Tongue (tissue), 1 donor: ENCODE measurements at regions not wholly inside any gene's neighbourhood (a gene's known extent, or its start where the extent isn't known, plus 50 kb on each side); places are given as distances from the start of the nearest gene placed in this dataset.

Source experiments
- DNase-seq: peaks from one replicate; pipeline ENCODE4 v3.0.0-alpha.2; 2015

DNA sequence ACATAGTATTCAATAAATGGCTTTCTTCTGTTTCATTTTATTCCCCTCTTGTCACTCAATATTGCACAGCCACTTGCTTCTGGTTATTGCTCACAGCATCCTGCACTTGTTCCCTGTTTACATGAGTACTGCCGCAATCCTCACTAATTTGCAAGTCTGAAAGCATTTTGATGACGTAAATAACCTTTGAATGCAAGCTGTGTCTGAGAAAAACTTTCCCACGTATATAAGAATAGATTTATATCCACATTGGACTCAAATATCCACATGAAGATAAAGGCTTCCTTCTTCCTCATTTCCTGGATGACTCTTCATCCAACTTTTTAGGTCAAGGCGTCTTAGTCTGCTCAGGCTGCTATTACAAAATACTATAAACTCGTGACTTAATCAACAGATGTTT is 88.2 kb upstream of the DAP start:
- no peak for DNase-seq

- DNase-seq, result no peak
These were observed 83.0 kb upstream of the DAP start for GRCh38 chr5:10844016-10844415.

- no peak for DNase-seq
These were observed 81.8 kb upstream of the DAP start for GRCh38 chr5:10842823-10843222.

- no peak for DNase-seq
These were observed 79.0 kb upstream of the DAP start for GRCh38 chr5:10839916-10840599.

DNA sequence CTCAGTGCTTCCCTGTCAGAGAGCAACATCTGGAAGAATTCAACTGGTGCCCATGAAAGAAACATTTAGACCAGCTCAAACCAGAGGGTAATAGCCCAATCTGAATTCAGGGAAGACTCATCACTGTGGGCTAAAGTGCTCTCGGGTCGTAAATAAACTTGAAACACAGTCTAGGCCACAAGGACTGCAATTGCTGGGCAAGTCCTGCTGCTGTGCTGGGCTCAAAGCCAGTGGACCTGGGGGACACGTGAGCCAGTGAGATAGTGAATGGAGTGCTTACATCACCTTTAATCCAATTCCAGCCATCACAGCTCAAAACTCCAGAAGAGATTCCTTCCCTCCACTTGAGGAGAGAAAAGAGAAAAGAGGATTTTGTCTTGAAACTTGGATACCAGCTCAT is 78.1 kb upstream of the DAP start:
- no peak for DNase-seq

DNA sequence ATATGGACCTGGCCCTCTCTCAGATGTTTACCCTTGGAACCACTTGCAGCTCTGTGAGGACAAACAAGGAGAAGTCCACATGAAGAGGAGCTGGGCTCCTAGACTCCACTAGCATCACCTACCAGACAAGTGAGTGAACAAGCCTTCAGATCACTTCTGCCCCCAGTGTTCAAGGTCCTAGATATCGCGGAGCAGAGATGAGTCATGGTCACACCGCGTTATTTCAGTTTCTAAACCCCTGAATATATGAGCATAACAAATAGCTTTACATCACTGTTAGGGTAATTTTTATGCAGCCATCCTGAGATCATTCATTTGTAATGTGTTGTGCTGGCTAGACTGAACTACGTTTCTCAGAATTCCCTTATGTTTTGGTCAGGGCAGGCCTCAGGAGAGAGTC is 77.0 kb upstream of the DAP start:
- DNase-seq, result no peak

- DNase-seq, result no peak
These were observed 76.0 kb upstream of the DAP start for GRCh38 chr5:10836986-10837385.

- no peak for DNase-seq
These were observed 73.7 kb upstream of the DAP start for GRCh38 chr5:10834695-10835094.

DNA sequence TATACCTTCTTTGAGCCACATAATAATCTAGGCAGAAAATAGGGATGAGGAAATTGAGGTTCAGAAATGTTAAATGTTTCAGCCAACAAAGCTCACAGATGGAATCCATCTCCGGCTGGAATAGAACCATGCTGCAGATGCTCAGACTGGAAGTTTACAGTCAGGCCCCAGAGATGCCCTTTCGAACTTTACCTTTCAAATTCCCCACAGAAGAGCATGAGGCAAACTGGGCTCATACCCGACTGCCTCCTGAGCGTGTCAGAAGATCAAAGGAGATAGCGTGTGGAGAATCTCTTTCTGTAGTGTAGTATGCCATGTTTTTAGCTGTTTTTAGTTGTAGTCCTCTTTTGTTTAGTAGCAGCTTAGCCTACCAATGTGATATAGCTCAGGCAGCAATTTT is 72.0 kb upstream of the DAP start:
- DNase-seq, result peak; percentile 19

- DNase-seq, result no peak
These were observed 71.4 kb upstream of the DAP start for GRCh38 chr5:10832421-10832820.

- no peak for DNase-seq
These were observed 70.4 kb upstream of the DAP start for GRCh38 chr5:10831419-10831818.

- no peak for DNase-seq
These were observed 67.2 kb upstream of the DAP start for GRCh38 chr5:10828241-10828640.

DNA sequence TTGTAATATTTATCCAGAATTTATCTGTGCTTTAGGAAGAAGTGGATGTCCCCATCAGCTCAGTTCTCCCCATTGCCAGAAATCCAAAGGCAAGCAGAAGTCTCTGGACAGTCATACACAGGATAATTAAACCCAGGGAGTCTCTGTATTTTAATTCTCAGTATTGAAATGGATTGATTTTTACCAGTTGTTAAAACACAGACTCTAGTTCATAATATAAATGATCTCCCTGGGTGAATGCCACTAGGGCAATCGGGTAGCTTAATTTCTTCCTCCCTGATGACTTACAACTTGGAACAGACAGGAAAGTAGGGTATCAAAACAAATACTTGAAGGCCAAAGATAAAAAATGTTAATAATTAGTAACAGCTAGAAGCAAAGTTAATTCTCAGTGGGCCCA is 66.5 kb upstream of the DAP start:
- DNase-seq, result no peak

DNA sequence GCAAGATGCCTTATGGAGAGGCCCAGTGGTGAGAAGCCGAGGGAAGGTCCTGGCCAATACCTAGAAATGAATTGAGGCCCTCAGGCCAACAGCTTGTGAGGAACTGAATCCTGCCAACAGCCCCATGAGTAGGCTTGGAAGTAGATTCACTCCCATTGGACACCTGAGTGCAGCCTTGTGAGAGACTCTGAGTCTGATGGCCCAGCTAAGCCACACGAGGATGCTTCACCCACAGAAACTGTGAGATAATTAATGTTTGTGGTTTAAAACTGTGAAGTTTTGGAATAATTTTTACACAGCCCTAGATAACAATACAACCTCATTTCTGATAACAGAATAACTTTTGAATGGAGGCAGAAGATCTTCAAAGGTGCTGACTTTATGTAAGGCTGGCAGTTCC is 65.9 kb upstream of the DAP start:
- no peak for DNase-seq

- no peak for DNase-seq
These were observed 65.0 kb upstream of the DAP start for GRCh38 chr5:10825897-10826644.

DNA sequence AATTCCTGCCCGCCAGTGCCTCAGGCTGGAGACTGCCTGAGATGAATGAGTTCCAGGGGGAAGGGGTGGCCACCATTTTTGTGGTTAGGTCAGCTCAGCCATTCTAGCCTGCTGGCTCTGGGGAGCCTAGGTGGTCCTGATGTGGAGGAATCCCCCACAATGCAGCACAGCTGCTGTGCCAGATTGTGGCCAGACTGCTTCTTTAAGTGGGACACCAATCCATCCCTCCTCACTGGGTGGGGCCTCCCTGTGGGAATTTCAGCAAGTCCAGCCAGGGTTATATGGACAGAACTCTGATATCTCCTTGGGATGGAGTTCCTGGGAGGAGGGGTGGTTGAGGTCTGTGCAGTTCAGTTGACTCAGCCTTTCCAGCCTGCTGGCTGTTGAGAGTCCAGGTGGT is 51.2 kb upstream of the DAP start:
- no peak for DNase-seq
